Upper lobe of left lung (tissue), 6 donors: ENCODE measurements at regions not wholly inside any gene's neighbourhood (a gene's known extent, or its start where the extent isn't known, plus 50 kb on each side); places are given as distances from the start of the nearest gene placed in this dataset.
A peak's percentile ranks its signal among the peaks of the same experiment; 100 is the strongest.

Experiments
- ATAC-seq, 2 donors: fragments of 200-7000 bp; cut with Tn5 transposase; one replicate each; pipeline ENCODE4 v1.9.1; 2022; ENCODE audit warnings: mild to moderate bottlenecking in 2 of 2, moderate library complexity in 2 of 2; ENCODE audit not compliant: low FRiP score in 2 of 2
- DNase-seq, 2 donors: peaks; one replicate each; pipeline ENCODE4 v3.0.0-alpha.2; 2019 to 2020
- H3K27ac ChIP-seq, 4 donors: fragments of 200-600 bp; sonication (generic); one replicate each; pipeline ENCODE4 v1.5.1; 2016 to 2019
- H3K27me3 ChIP-seq, 4 donors: fragments of 200-600 bp; sonication (generic); one replicate each; pipeline ENCODE4 v1.5.1; 2017 to 2019
- H3K36me3 ChIP-seq, 4 donors: fragments of 200-600 bp; sonication (generic); one replicate each; pipeline ENCODE4 v1.5.1; 2016 to 2019
- H3K4me1 ChIP-seq, 4 donors: fragments of 200-600 bp; sonication (generic); one replicate each; pipeline ENCODE4 v1.5.1; 2018 to 2019
- H3K4me3 ChIP-seq, 4 donors: fragments of 200-600 bp; sonication (generic); one replicate each; pipeline ENCODE4 v1.5.1; 2017 to 2019; ENCODE audit warnings: mild to moderate bottlenecking in 2 of 4, moderate library complexity in 1 of 4
- H3K9me3 ChIP-seq, 4 donors: fragments of 200-600 bp; sonication (generic); one replicate each; pipeline ENCODE4 v1.5.1; 2018 to 2019
- CTCF ChIP-seq, 6 experiments: fragments of 450-650 bp in 4 of 6; fragments of 200-600 bp in 2 of 6; sonication (generic) in 2 of 6; IDR thresholded peaks; one replicate each; pipeline ENCODE4 v1.5.1; 2016 to 2019; ENCODE audit warnings: antibody characterized with exemption in 6 of 6
- EP300 ChIP-seq, 4 donors: sonication (generic); formaldehyde crosslinking; IDR thresholded peaks; one replicate each; pipeline ENCODE4 v1.5.1; 2017; ENCODE audit warnings: antibody characterized with exemption in 4 of 4, control low read depth in 2 of 4
- POLR2A ChIP-seq, 4 donors: fragments of 450-650 bp; IDR thresholded peaks; one replicate each; pipeline ENCODE4 v1.5.1; 2016 to 2017; ENCODE audit warnings: antibody characterized with exemption in 4 of 4, mild to moderate bottlenecking in 2 of 4
- POLR2AphosphoS5 ChIP-seq, 2 donors: sonication (generic); formaldehyde crosslinking; IDR thresholded peaks; one replicate each; pipeline ENCODE4 v1.5.1; 2017; ENCODE audit warnings: antibody characterized with exemption in 2 of 2
- WGBS, 2 donors: methylation state at CpG; one replicate each; pipeline ENCODE4 v1.1.5; 2017 to 2018; 5-methylcytosine and 5-hydroxymethylcytosine counted together
- donor health status: DM: no; HTN: no; CAD: no; lungs with moderate emphysema.
- donor health status: DM: no; HTN: yes; CAD: no; lungs with severe emphysema.

GRCh38 chr13:34805347-34805746 lies 136.7 kb upstream of the NBEA start:
- Histone ChIP-seq H3K4me3 (no peak overlapping the region), H3K4me1 (no peaks in the 10 kb centered on the region), H3K27ac (no peak overlapping the region), H3K36me3 (no peaks in the 10 kb centered on the region), H3K9me3 (no peaks in the 10 kb centered on the region), H3K27me3 (no peaks in the 10 kb centered on the region)
- ATAC-seq (no peak), DNase-seq (no peak)
- WGBS, 2 donors: 88 to 89% methylated on average over 1 of the region's 1 CpG
- TF ChIP-seq POLR2AphosphoS5 (IDR thresholded peaks at IDR 0.05) (no peak), EP300 (IDR thresholded peaks at IDR 0.05) (no peak), POLR2A (IDR thresholded peaks at IDR 0.05) (no peak), CTCF (IDR thresholded peaks at IDR 0.05) (no peak)

GRCh38 chr13:34808649-34809048 lies 133.4 kb upstream of the NBEA start:
- ATAC-seq: no peak
- no peak for TF ChIP-seq POLR2AphosphoS5 (IDR thresholded peaks at IDR 0.05)
- no peak for TF ChIP-seq CTCF (IDR thresholded peaks at IDR 0.05)
- TF ChIP-seq POLR2A (IDR thresholded peaks at IDR 0.05): no peak
- TF ChIP-seq EP300 (IDR thresholded peaks at IDR 0.05): no peak

GRCh38 chr13:34810996-34811395 lies 131.1 kb upstream of the NBEA start:
- H3K4me1 ChIP-seq: no peaks in the 10 kb centered on the region
- H3K9me3 ChIP-seq: peaks cover 0 to 8% (median 0%) of the 10 kb centered on the region in 4 donors
- no peaks in the 10 kb centered on the region for H3K36me3 ChIP-seq
- H3K4me3 ChIP-seq: no peak overlapping the region
- TF ChIP-seq EP300 (IDR thresholded peaks at IDR 0.05): no peak
- 63 to 72% methylated on average over 3 of the region's 3 CpGs for WGBS, 2 donors
- H3K27ac ChIP-seq: no peak overlapping the region
- DNase-seq (no peak), ATAC-seq (no peak)
- no peaks in the 10 kb centered on the region for H3K27me3 ChIP-seq

More at GRCh38 chr13:34808649-34809048, 133.4 kb upstream of the NBEA start:
- H3K27me3 ChIP-seq: no peaks in the 10 kb centered on the region
- no peaks in the 10 kb centered on the region for H3K4me1 ChIP-seq
- DNase-seq: no peak
- peaks cover 0 to 8% (median 0%) of the 10 kb centered on the region in 4 donors for H3K9me3 ChIP-seq
- no peak overlapping the region for H3K4me3 ChIP-seq
- H3K36me3 ChIP-seq: no peaks in the 10 kb centered on the region
- no peak overlapping the region for H3K27ac ChIP-seq

GRCh38 chr13:34815526-34815925 lies 126.5 kb upstream of the NBEA start:
- Histone ChIP-seq H3K9me3 (peaks cover 0 to 8% (median 0%) of the 10 kb centered on the region in 4 donors), H3K27ac (no peak overlapping the region), H3K36me3 (no peaks in the 10 kb centered on the region), H3K4me1 (no peaks in the 10 kb centered on the region), H3K4me3 (no peak overlapping the region), H3K27me3 (no peaks in the 10 kb centered on the region)
- ATAC-seq (peak in 1 of 2 donors; percentile 45), DNase-seq (no peak)
- 65 to 67% methylated on average over 2 of the region's 2 CpGs for WGBS, 2 donors
- TF ChIP-seq POLR2A (IDR thresholded peaks at IDR 0.05) (no peak), CTCF (IDR thresholded peaks at IDR 0.05) (no peak), POLR2AphosphoS5 (IDR thresholded peaks at IDR 0.05) (no peak), EP300 (IDR thresholded peaks at IDR 0.05) (no peak)

DNA sequence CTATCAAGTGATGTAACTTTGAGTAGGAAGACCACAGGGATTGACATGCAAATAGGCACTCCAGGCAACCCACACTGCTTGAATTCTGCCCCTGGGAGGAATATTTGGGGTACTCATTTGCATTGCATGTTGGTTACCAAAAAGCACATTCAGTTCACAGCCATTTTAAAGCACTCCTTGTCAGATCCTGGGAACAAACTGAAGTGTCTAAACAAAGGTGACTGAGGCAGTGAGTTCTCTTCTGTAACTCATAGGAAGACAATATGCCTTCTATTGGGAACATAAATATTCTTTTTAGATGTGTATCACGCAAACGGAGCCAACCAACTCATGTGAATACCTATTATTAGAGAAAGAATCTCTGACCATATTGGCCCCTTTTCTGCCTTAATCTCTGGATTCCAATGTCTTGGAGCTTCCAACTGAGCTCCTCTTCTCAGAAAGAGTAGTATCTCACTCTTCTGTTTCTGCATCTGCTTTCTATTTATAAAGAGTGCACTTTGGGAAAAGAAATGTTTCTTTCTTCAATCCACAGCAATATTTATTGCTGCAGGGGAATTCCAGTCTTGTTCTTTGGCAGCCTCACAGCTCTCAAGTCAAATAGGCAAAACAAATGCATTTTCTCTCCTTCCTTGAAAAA lies 125.7 kb upstream of the NBEA start:
- H3K4me1 ChIP-seq: no peaks in the 10 kb centered on the region
- ATAC-seq: peak in 1 of 2 donors; percentile 39
- DNase-seq: no peak
- no peaks in the 10 kb centered on the region for H3K36me3 ChIP-seq
- H3K27ac ChIP-seq: no peak overlapping the region
- no peak for TF ChIP-seq EP300 (IDR thresholded peaks at IDR 0.05)
- TF ChIP-seq POLR2A (IDR thresholded peaks at IDR 0.05): no peak
- TF ChIP-seq CTCF (IDR thresholded peaks at IDR 0.05): no peak
- no peak for TF ChIP-seq POLR2AphosphoS5 (IDR thresholded peaks at IDR 0.05)
- whole genome bisulfite sequencing, 2 donors: 52 to 66% methylated on average over 2 of the region's 2 CpGs
- H3K27me3 ChIP-seq: no peaks in the 10 kb centered on the region
- H3K4me3 ChIP-seq: no peak overlapping the region
- peaks cover 0 to 8% (median 0%) of the 10 kb centered on the region in 4 donors for H3K9me3 ChIP-seq
